Prostate gland (tissue), 2 donors: ENCODE measurements at regions not wholly inside any gene's neighbourhood (a gene's known extent, or its start where the extent isn't known, plus 50 kb on each side); places are given as distances from the start of the nearest gene placed in this dataset.

Experiments
- POLR2A ChIP-seq: fragments of 450-650 bp; IDR thresholded peaks from one replicate; pipeline ENCODE4 v1.6.1; 2016; ENCODE audit warnings: antibody characterized with exemption, mild to moderate bottlenecking
- POLR2AphosphoS5 ChIP-seq: sonication (generic); formaldehyde crosslinking; IDR thresholded peaks from one replicate; pipeline ENCODE4 v1.6.1; 2017; ENCODE audit warnings: antibody characterized with exemption
- TF ChIP-seq, protein P1 (sequence below), 4 experiments: fragments of 200-600 bp in 2 of 4; fragments of 450-650 bp in 2 of 4; sonication (generic) in 2 of 4; IDR thresholded peaks; 1 replicate in 3 of 4; 2 replicates in 1 of 4; pipeline ENCODE4 v1.5.1; 2016 to 2019; ENCODE audit warnings: antibody characterized with exemption in 4 of 4, mild to moderate bottlenecking in 2 of 4, moderate library complexity in 2 of 4

DNA sequence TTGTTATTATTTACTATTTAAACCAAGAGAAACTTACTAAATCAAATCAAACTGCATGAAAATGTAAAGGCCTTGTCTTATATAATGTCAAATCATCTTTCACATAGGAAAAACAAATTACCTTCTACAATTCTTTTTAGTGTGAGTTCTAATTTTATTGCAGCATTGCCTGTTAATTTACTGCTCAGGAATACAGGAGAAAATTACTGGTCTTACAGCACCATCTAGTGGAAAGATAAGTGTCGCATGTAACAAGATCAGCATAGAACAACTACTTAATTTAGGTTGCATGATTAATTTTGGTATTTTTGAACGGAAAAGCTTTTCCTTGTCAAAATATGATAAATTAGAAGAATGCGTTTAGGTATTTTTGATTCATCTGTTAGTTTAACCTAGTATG, 502.7 kb downstream of the UQCRFS1 start:
- TF ChIP-seq, protein P1, sequence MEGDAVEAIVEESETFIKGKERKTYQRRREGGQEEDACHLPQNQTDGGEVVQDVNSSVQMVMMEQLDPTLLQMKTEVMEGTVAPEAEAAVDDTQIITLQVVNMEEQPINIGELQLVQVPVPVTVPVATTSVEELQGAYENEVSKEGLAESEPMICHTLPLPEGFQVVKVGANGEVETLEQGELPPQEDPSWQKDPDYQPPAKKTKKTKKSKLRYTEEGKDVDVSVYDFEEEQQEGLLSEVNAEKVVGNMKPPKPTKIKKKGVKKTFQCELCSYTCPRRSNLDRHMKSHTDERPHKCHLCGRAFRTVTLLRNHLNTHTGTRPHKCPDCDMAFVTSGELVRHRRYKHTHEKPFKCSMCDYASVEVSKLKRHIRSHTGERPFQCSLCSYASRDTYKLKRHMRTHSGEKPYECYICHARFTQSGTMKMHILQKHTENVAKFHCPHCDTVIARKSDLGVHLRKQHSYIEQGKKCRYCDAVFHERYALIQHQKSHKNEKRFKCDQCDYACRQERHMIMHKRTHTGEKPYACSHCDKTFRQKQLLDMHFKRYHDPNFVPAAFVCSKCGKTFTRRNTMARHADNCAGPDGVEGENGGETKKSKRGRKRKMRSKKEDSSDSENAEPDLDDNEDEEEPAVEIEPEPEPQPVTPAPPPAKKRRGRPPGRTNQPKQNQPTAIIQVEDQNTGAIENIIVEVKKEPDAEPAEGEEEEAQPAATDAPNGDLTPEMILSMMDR (IDR thresholded peaks at IDR 0.05) = peak in 3 of 4 experiments; percentile 45 to 71 (median 65)
- TF ChIP-seq POLR2A (no peak), POLR2AphosphoS5 (no peak)
